ENCODE measurements at regions not wholly inside any gene's neighbourhood (a gene's known extent, or its start where the extent isn't known, plus 50 kb on each side); places are given as distances from the start of the nearest gene placed in this dataset.

DNA sequence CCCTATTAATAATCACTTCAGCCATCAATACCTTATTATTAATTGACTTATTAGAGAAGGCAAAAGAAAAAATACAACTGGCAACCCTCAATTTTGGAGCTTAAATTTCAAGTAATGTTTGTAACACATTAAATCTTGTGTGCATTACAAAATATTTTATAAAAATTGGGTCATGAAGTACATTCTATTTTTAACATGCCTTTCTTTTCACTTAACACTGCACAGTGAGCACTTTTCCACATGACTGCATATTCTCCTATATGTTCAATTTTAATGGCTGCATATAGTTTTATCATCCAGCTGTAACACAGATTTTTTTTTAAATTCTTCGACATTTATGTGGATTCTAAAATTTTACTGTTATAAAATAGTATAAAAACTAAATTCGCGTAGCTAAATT, 92.5 kb downstream of the SLC17A6 start:
- no peaks in the 10 kb centered on the region for H3K27me3 ChIP-seq (ENCODE audit: control insufficient read depth, insufficient read depth, low read length)
- CTCF ChIA-PET = no interaction called here
- POLR2A ChIA-PET = no interaction called here
- TF ChIP-seq, protein P1, sequence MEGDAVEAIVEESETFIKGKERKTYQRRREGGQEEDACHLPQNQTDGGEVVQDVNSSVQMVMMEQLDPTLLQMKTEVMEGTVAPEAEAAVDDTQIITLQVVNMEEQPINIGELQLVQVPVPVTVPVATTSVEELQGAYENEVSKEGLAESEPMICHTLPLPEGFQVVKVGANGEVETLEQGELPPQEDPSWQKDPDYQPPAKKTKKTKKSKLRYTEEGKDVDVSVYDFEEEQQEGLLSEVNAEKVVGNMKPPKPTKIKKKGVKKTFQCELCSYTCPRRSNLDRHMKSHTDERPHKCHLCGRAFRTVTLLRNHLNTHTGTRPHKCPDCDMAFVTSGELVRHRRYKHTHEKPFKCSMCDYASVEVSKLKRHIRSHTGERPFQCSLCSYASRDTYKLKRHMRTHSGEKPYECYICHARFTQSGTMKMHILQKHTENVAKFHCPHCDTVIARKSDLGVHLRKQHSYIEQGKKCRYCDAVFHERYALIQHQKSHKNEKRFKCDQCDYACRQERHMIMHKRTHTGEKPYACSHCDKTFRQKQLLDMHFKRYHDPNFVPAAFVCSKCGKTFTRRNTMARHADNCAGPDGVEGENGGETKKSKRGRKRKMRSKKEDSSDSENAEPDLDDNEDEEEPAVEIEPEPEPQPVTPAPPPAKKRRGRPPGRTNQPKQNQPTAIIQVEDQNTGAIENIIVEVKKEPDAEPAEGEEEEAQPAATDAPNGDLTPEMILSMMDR (IDR thresholded peaks at IDR 0.05; ENCODE audit: insufficient read depth, low read depth, low read length) = no peak
- H3K4me3 ChIP-seq (ENCODE audit: low read depth, low read length) = no peak overlapping the region
- DNase-seq (ENCODE audit: low read depth) = no peak
- no peaks in the 10 kb centered on the region for H3K36me3 ChIP-seq (ENCODE audit: control insufficient read depth, insufficient read depth, low read length)

DNA sequence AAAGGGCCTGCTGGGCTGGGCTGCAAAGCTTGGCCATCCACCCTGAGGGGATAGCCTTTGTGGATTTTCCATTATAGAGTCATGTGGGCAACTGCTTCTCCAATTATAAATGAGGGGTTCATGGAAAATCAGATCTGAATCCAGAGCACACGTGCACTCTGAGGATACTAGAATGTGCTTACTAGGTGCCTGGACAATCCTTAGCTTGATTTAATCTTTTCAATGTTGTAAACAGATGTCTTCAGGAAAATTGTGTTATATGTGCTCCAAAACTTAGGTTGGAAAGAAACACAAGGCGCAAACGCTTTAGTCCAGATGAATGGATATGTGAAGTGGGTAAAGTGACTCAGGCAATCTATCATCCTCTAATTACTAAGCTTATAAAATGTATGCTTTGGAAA, 92.0 kb downstream of the SLC17A6 start:
- no peak for DNase-seq (ENCODE audit: low read depth)
- H3K4me3 ChIP-seq (ENCODE audit: low read depth, low read length) = no peak overlapping the region
- H3K27me3 ChIP-seq (ENCODE audit: control insufficient read depth, insufficient read depth, low read length) = no peaks in the 10 kb centered on the region
- CTCF ChIA-PET = no interaction called here
- POLR2A ChIA-PET = no interaction called here
- TF ChIP-seq, protein P1 (IDR thresholded peaks at IDR 0.05; ENCODE audit: insufficient read depth, low read depth, low read length) = no peak
- H3K36me3 ChIP-seq (ENCODE audit: control insufficient read depth, insufficient read depth, low read length) = no peaks in the 10 kb centered on the region

Data from BJ (cell line).